ENCODE measurements at regions not wholly inside any gene's neighbourhood (a gene's known extent, or its start where the extent isn't known, plus 50 kb on each side); places are given as distances from the start of the nearest gene placed in this dataset.

GRCh38 chr3:106458952-106459351, 590.1 kb upstream of the CBLB start:
- TF ChIP-seq CTCF (conservative IDR thresholded peaks at IDR 0.05; ENCODE audit: low read depth in 2 of 2) (no peak), EZH2phosphoT487 (IDR thresholded peaks at IDR 0.05; ENCODE audit: unreplicated experiment) (no peak), POLR2AphosphoS5 (IDR thresholded peaks at IDR 0.05; ENCODE audit: low read depth) (no peak), NANOG (IDR thresholded peaks at IDR 0.05; ENCODE audit: borderline replicate concordance) (no peak), REST (IDR thresholded peaks at IDR 0.05; ENCODE audit: unreplicated experiment) (no peak)

Data from GM23338 (cell line).